ENCODE measurements at regions not wholly inside any gene's neighbourhood (a gene's known extent, or its start where the extent isn't known, plus 50 kb on each side); places are given as distances from the start of the nearest gene placed in this dataset.

DNA sequence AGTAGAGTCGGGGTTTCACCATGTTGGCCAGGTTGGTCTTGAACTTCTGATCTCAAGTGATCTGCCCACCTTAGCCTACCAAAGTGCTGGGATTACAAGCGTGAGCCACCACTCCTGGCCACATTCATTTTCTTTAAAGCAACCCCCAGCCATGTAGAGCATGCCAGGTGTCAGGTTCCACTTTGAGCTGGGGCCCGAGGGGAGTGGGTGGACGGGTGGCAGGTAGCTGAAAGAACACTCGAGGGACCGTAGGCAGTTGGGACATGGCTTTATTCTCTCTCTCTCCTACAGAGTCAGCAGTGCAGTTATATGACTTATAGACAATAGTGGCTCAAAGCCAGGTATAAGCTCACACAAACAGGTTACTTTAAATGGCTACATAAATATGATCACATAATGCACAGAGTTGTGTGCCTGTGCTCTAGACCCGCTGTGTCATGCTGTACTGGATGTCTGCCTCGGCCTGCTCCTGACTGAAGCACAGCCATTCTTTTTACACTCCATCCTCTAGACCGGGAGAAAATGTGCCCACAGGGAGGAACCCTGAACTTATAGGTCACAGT lies 60.5 kb upstream of the FAM120A start:
- no peaks in the 10 kb centered on the region for H3K36me3 ChIP-seq (ENCODE audit: insufficient read depth, low read length, poor library complexity, severe bottlenecking)
- intact Hi-C loops (cut with micrococcal nuclease; ENCODE audit: unreplicated experiment): no loop called here
- no peaks in the 10 kb centered on the region for H3K27me3 ChIP-seq (replicated peaks; ENCODE audit: insufficient read depth, low read depth, low read length, poor library complexity)
- no peak overlapping the region for H3K27ac ChIP-seq (ENCODE audit: low read depth, low read length, poor library complexity, severe bottlenecking)
- BruUV-seq (replicated peaks): no TSS peak
- DNase-seq (ENCODE audit: low spot score): no peak
- POLR2A ChIA-PET (ENCODE audit: low non-redundant PET): no interaction called here
- H3K9me3 ChIP-seq (ENCODE audit: low read depth, low read length, poor library complexity, severe bottlenecking): no peaks in the 10 kb centered on the region
- no peak for TF ChIP-seq EZH2 (IDR thresholded peaks at IDR 0.05; ENCODE audit: borderline replicate concordance, low read depth, low read length, poor library complexity, severe bottlenecking)
- TF ChIP-seq, protein P1, sequence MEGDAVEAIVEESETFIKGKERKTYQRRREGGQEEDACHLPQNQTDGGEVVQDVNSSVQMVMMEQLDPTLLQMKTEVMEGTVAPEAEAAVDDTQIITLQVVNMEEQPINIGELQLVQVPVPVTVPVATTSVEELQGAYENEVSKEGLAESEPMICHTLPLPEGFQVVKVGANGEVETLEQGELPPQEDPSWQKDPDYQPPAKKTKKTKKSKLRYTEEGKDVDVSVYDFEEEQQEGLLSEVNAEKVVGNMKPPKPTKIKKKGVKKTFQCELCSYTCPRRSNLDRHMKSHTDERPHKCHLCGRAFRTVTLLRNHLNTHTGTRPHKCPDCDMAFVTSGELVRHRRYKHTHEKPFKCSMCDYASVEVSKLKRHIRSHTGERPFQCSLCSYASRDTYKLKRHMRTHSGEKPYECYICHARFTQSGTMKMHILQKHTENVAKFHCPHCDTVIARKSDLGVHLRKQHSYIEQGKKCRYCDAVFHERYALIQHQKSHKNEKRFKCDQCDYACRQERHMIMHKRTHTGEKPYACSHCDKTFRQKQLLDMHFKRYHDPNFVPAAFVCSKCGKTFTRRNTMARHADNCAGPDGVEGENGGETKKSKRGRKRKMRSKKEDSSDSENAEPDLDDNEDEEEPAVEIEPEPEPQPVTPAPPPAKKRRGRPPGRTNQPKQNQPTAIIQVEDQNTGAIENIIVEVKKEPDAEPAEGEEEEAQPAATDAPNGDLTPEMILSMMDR (conservative IDR thresholded peaks at IDR 0.05; ENCODE audit: low read depth, low read length): no peak
- CTCF ChIA-PET: no interaction called here
- H3K4me3 ChIP-seq (ENCODE audit: low read depth, low read length, poor library complexity, severe bottlenecking): no peak overlapping the region
- no peaks in the 10 kb centered on the region for H3K4me1 ChIP-seq (ENCODE audit: insufficient read depth, low read length, poor library complexity, severe bottlenecking)

DNA sequence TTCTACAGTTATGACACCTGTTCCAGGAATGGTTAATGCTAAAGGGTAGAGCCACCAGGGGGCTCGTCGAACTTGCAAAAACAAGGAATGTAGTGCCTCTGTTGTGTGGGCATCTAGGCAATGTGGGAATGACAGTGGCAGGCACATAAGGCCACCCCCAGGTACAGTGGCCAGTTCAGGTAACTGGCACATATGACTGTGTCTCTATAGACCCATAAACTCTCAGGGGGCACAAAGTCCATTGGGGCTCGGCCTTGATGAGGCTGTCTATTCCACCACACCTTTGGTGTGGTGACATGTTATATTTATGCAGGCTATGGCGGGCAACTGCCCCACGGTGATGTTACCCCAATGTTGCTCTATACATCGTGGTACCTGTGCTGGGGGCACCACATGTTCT lies 59.6 kb upstream of the FAM120A start:
- POLR2A ChIA-PET (ENCODE audit: low non-redundant PET): no interaction called here
- Histone ChIP-seq H3K36me3 (ENCODE audit: insufficient read depth, low read length, poor library complexity, severe bottlenecking) (no peaks in the 10 kb centered on the region), H3K4me1 (ENCODE audit: insufficient read depth, low read length, poor library complexity, severe bottlenecking) (no peaks in the 10 kb centered on the region), H3K4me3 (ENCODE audit: low read depth, low read length, poor library complexity, severe bottlenecking) (no peak overlapping the region), H3K9me3 (ENCODE audit: low read depth, low read length, poor library complexity, severe bottlenecking) (no peaks in the 10 kb centered on the region), H3K27me3 (replicated peaks; ENCODE audit: insufficient read depth, low read depth, low read length, poor library complexity) (no peaks in the 10 kb centered on the region), H3K27ac (ENCODE audit: low read depth, low read length, poor library complexity, severe bottlenecking) (no peak overlapping the region)
- CTCF ChIA-PET: no interaction called here
- no peak for TF ChIP-seq EZH2 (IDR thresholded peaks at IDR 0.05; ENCODE audit: borderline replicate concordance, low read depth, low read length, poor library complexity, severe bottlenecking)
- TF ChIP-seq, protein P1 (conservative IDR thresholded peaks at IDR 0.05; ENCODE audit: low read depth, low read length): no peak
- BruUV-seq (replicated peaks): no TSS peak
- DNase-seq (ENCODE audit: low spot score): no peak
- intact Hi-C loops (cut with micrococcal nuclease; ENCODE audit: unreplicated experiment): no loop called here

DNA sequence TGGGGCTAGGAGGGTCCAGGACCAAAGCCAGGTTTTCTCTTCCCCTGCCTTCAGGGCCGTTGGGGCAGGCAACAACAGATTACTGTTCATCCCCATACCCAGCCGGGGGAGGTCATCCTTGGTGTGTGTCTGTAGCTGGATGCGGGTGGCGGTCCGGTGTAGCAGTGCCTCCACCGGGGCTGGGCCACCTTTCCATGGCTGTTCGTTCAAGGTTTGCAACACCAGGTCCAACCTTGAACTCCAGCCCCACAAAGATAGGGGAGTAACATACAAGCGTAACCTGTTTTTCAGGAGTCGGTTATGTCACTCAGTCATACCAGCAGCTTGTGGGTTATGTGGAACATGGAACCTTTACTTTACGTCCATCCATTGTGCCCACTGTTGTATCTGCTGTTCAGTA lies 58.5 kb upstream of the FAM120A start:
- H3K9me3 ChIP-seq (ENCODE audit: low read depth, low read length, poor library complexity, severe bottlenecking): no peaks in the 10 kb centered on the region
- no peaks in the 10 kb centered on the region for H3K4me1 ChIP-seq (ENCODE audit: insufficient read depth, low read length, poor library complexity, severe bottlenecking)
- no peak overlapping the region for H3K4me3 ChIP-seq (ENCODE audit: low read depth, low read length, poor library complexity, severe bottlenecking)
- CTCF ChIA-PET: no interaction called here
- intact Hi-C loops (cut with micrococcal nuclease; ENCODE audit: unreplicated experiment): no loop called here
- DNase-seq (ENCODE audit: low spot score): no peak
- H3K27me3 ChIP-seq (replicated peaks; ENCODE audit: insufficient read depth, low read depth, low read length, poor library complexity): no peaks in the 10 kb centered on the region
- no peaks in the 10 kb centered on the region for H3K36me3 ChIP-seq (ENCODE audit: insufficient read depth, low read length, poor library complexity, severe bottlenecking)
- TF ChIP-seq EZH2 (IDR thresholded peaks at IDR 0.05; ENCODE audit: borderline replicate concordance, low read depth, low read length, poor library complexity, severe bottlenecking): no peak
- TF ChIP-seq, protein P1 (conservative IDR thresholded peaks at IDR 0.05; ENCODE audit: low read depth, low read length): no peak
- no peak overlapping the region for H3K27ac ChIP-seq (ENCODE audit: low read depth, low read length, poor library complexity, severe bottlenecking)
- POLR2A ChIA-PET (ENCODE audit: low non-redundant PET): no interaction called here
- BruUV-seq (replicated peaks): no TSS peak
